Activated CD4-positive, alpha-beta T cell treated with anti-CD3 and anti-CD28 coated beads, Interleukin-2, amount 10 ng/mL, durations not matched to agents 7 days and 5 days (primary cell): ENCODE measurements at regions not wholly inside any gene's neighbourhood (a gene's known extent, or its start where the extent isn't known, plus 50 kb on each side); places are given as distances from the start of the nearest gene placed in this dataset.
A peak's percentile ranks its signal among the peaks of the same experiment; 100 is the strongest.

Experiments
- CTCF ChIA-PET: fragments of 350-600 bp; sonication (Branson Sonifier 250); formaldehyde crosslinking; loops from one replicate; lab custom pipeline; 2021; ENCODE audit warnings: antibody characterized with exemption; lab: Charles Lee
- POLR2A ChIA-PET: fragments of 350-600 bp; sonication (Branson Sonifier 250); formaldehyde crosslinking; loops from one replicate; lab custom pipeline; 2021; ENCODE audit warnings: antibody characterized with exemption; lab: Charles Lee
- DNase-seq: peaks from one replicate; pipeline ENCODE4 v3.0.0-alpha.2; 2020
- H3K27ac Mint-ChIP-seq: one replicate; pipeline ENCODE4 v1.8.0; 2021; ENCODE audit warnings: mild to moderate bottlenecking, moderate library complexity, mixed read lengths
- H3K27me3 Mint-ChIP-seq: one replicate; pipeline ENCODE4 v1.8.0; 2021; ENCODE audit warnings: mixed read lengths
- H3K36me3 Mint-ChIP-seq: one replicate; pipeline ENCODE4 v1.8.0; 2021; ENCODE audit warnings: low read depth, mixed read lengths
- H3K4me1 Mint-ChIP-seq: one replicate; pipeline ENCODE4 v1.8.0; 2021; ENCODE audit warnings: mixed read lengths
- H3K4me3 Mint-ChIP-seq: one replicate; pipeline ENCODE4 v1.8.0; 2021; ENCODE audit warnings: mild to moderate bottlenecking, moderate library complexity, mixed read lengths
- H3K9me3 Mint-ChIP-seq: one replicate; pipeline ENCODE4 v1.8.0; 2021; ENCODE audit warnings: mixed read lengths

GRCh38 chr2:239676716-239677452 is 276.1 kb upstream of the HDAC4 start:
- POLR2A ChIA-PET: no interaction called here
- Mint-ChIP-seq H3K27ac (no peak overlapping the region), H3K4me1 (no peaks in the 10 kb centered on the region), H3K9me3 (no peaks in the 10 kb centered on the region), H3K27me3 (peaks cover 11% of the 10 kb centered on the region), H3K4me3 (no peak overlapping the region), H3K36me3 (no peaks in the 10 kb centered on the region)
- no peak for DNase-seq
- CTCF ChIA-PET: no interaction called here

- Mint-ChIP-seq H3K4me1 (no peaks in the 10 kb centered on the region), H3K4me3 (no peak overlapping the region), H3K27ac (no peak overlapping the region), H3K36me3 (no peaks in the 10 kb centered on the region), H3K9me3 (no peaks in the 10 kb centered on the region), H3K27me3 (peaks cover 6% of the 10 kb centered on the region)
- ChIA-PET POLR2A (no interaction called here), CTCF (no interaction called here)
- no peak for DNase-seq
Measured at GRCh38 chr2:239675826-239676715, 275.3 kb upstream of the HDAC4 start.

- CTCF ChIA-PET: no interaction called here
- no peak overlapping the region for H3K27ac Mint-ChIP-seq
- DNase-seq: no peak
Measured at GRCh38 chr2:239674981-239675825, 274.4 kb upstream of the HDAC4 start.

DNA sequence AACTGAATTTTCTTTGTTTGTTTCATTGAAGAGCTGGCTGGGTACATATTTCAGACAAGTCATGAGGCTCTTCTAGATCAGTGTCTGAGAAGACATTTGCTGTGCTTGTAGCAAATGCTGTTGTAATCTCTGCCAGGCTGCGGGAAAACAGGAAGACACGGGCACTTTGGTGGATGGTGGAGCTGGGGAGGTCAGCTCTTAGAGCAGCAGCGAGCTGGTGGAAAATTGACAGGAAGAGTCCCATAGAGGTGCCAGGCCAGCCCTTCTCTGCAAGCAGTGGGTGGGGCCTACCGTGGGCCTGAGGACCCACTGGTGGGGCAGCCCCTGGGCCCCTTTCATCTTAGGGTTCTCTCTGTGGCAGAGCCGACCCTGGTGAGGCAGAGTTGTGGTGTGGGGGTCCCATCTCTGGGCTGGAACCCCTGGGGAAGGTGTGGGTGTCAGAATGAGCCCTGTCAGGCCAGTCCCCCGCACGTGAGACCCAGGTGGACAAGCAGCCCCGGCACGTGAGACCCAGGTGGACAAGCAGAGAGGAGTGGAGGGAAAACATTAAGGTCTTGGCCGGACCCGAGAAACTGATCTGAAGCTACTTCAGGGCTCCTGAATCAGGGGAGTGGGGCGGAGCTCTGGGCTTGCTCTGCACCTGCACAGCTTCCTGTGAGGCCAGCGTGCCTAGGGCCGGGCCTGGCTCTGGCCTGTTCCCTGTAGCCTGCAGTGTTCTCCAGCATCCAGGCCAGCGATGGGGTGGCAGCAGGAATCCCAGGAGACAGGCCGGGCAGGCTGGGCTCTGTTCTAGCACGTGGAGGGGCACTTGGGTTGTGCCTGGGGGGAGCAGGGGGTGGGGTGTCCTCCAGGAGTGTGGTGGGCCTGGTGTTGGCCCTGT is 273.5 kb upstream of the HDAC4 start:
- POLR2A ChIA-PET: no interaction called here
- Mint-ChIP-seq H3K36me3 (no peaks in the 10 kb centered on the region), H3K9me3 (no peaks in the 10 kb centered on the region), H3K4me3 (no peak overlapping the region), H3K27me3 (no peaks in the 10 kb centered on the region), H3K27ac (no peak overlapping the region), H3K4me1 (no peaks in the 10 kb centered on the region)
- DNase-seq: no peak
- CTCF ChIA-PET: interaction anchor here (0.6 to 0.7 kb wide), 2 partner anchors 10 to 112 kb away, joined by 3 read pairs; no protein-coding TSS in a partner anchor

More at GRCh38 chr2:239674981-239675825, 274.4 kb upstream of the HDAC4 start:
- Mint-ChIP-seq H3K9me3 (no peaks in the 10 kb centered on the region), H3K4me3 (no peak overlapping the region), H3K36me3 (no peaks in the 10 kb centered on the region), H3K4me1 (no peaks in the 10 kb centered on the region), H3K27me3 (peaks cover 3% of the 10 kb centered on the region)
- POLR2A ChIA-PET: no interaction called here

- DNase-seq: no peak
- Mint-ChIP-seq H3K36me3 (no peaks in the 10 kb centered on the region), H3K4me1 (no peaks in the 10 kb centered on the region), H3K9me3 (no peaks in the 10 kb centered on the region), H3K27ac (no peak overlapping the region), H3K27me3 (no peaks in the 10 kb centered on the region), H3K4me3 (no peak overlapping the region)
- POLR2A ChIA-PET: interaction anchor here (0.6 kb wide), 1 partner anchor 35 kb away, joined by 3 read pairs; no protein-coding TSS in a partner anchor
- CTCF ChIA-PET: interaction anchor here (0.6 kb wide), 1 partner anchor 111 kb away, joined by 3 read pairs; no protein-coding TSS in a partner anchor
Measured at GRCh38 chr2:239673641-239674040, 272.8 kb upstream of the HDAC4 start.

DNA sequence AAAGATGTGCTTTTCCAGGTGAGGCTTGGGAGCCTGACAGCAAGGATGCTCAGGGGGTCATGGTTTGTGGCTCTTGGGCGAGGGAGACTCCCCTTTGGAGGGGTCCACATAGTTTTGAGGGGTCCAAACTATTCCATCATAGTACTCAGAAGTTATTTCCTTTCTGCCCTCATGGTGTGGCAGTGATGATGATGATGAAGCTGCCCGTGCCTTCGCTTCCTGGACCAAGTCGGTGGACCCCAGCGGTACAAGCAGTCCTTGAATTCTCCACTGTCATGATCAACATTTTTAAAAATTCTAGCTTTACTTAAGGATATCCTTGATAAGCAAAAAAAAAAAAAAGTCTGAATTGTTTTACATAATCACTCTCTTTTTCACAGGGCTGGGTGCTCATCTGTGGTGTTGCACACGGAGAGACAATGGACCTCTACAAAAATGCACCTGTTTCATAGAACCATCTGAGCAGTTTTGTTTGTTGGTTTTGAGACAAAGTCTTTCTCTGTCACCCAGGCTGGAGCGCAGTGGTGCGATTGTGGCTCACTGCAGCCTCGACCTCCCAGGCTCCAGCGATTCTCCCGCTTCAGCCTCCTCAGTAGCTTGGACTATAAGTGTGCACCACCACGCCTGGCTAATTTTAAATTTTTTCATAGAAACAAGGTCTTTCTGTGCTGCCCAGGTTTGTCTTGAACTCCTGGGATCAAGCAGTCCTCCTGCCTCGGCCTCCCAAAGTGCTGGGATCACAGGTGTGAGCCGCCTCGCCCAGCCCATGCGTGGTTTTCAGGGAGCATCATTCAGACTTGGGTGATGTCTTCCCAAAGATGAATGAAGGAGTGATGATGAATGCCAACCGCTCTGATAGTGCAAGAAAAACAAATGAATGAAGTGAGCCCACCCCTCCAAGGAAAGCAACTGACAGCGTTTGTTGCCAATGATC is 271.4 kb upstream of the HDAC4 start:
- no peaks in the 10 kb centered on the region for H3K36me3 Mint-ChIP-seq
- CTCF ChIA-PET: no interaction called here
- H3K9me3 Mint-ChIP-seq: no peaks in the 10 kb centered on the region
- H3K4me3 Mint-ChIP-seq: no peak overlapping the region
- H3K27ac Mint-ChIP-seq: no peak overlapping the region
- H3K27me3 Mint-ChIP-seq: no peaks in the 10 kb centered on the region
- no peak for DNase-seq
- H3K4me1 Mint-ChIP-seq: no peaks in the 10 kb centered on the region
- POLR2A ChIA-PET: interaction anchor here (0.6 kb wide), 1 partner anchor 714 kb away, joined by 3 read pairs; no protein-coding TSS in a partner anchor

GRCh38 chr2:239671471-239671870 is 270.7 kb upstream of the HDAC4 start:
- H3K36me3 Mint-ChIP-seq: no peaks in the 10 kb centered on the region
- CTCF ChIA-PET: no interaction called here
- H3K27ac Mint-ChIP-seq: no peak overlapping the region
- H3K4me3 Mint-ChIP-seq: no peak overlapping the region
- no peaks in the 10 kb centered on the region for H3K9me3 Mint-ChIP-seq
- POLR2A ChIA-PET: interaction anchor here (0.6 kb wide), 1 partner anchor 714 kb away, joined by 3 read pairs; no protein-coding TSS in a partner anchor
- no peaks in the 10 kb centered on the region for H3K4me1 Mint-ChIP-seq
- no peak for DNase-seq
- H3K27me3 Mint-ChIP-seq: no peaks in the 10 kb centered on the region

- DNase-seq: no peak
- Mint-ChIP-seq H3K27ac (no peak overlapping the region), H3K36me3 (no peaks in the 10 kb centered on the region), H3K4me3 (no peak overlapping the region), H3K9me3 (no peaks in the 10 kb centered on the region), H3K4me1 (no peaks in the 10 kb centered on the region), H3K27me3 (no peaks in the 10 kb centered on the region)
- POLR2A ChIA-PET: no interaction called here
- CTCF ChIA-PET: no interaction called here
Measured at GRCh38 chr2:239670463-239671120, 269.8 kb upstream of the HDAC4 start.

- H3K9me3 Mint-ChIP-seq: no peaks in the 10 kb centered on the region
Measured at GRCh38 chr2:239669899-239670460, 269.2 kb upstream of the HDAC4 start.

DNA sequence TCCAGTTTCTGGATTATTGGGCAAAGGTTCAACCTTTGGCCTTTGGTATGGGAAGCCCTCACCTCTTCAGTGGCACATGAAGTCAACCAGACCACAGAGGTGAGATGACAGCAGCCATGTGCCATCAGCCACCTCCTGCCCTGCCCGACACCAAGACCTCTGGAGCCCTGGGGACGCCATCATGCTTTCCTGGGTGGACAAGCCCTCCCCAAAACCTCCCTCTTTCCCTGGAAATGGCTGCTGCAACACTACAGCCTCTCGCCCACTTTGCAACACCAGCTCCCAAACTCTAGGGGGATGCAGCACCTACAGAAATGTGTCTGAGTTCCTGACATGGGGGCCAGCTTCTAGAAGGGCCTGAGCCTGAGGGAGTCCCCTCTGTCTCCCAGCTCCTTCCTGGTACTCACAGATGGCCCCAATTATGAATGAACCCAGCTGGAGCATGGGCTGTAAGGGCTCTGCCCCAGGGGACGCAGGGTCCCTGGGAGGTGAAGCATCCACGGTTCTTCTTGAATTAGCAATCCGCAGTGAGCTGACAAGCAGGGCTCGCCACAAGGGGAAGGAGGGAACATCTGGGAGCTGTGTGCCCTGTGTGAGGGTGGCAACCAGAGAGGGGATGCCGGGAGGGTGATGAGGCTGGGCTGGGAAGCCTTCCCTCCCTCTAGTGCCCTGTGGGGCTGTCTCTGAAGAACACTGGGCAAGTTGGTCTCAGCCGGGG is 268.5 kb upstream of the HDAC4 start:
- no peak overlapping the region for H3K4me3 Mint-ChIP-seq
- ChIA-PET CTCF (no interaction called here), POLR2A (no interaction called here)
- no peaks in the 10 kb centered on the region for H3K36me3 Mint-ChIP-seq
- no peaks in the 10 kb centered on the region for H3K4me1 Mint-ChIP-seq
- peak overlapping the region; percentile 29 for H3K27ac Mint-ChIP-seq
- H3K9me3 Mint-ChIP-seq: no peaks in the 10 kb centered on the region
- no peak for DNase-seq
- no peaks in the 10 kb centered on the region for H3K27me3 Mint-ChIP-seq

More at GRCh38 chr2:239669899-239670460, 269.2 kb upstream of the HDAC4 start:
- ChIA-PET POLR2A (no interaction called here), CTCF (no interaction called here)
- Mint-ChIP-seq H3K4me1 (no peaks in the 10 kb centered on the region), H3K4me3 (no peak overlapping the region), H3K27ac (peak overlapping the region; percentile 29), H3K36me3 (no peaks in the 10 kb centered on the region), H3K27me3 (no peaks in the 10 kb centered on the region)
- DNase-seq: no peak
